IPS-NIHi11 (cell line): ENCODE measurements at regions not wholly inside any gene's neighbourhood (a gene's known extent, or its start where the extent isn't known, plus 50 kb on each side); places are given as distances from the start of the nearest gene placed in this dataset.
"Not testable (repeated sequence)": the region's sequence is repeated elsewhere in the genome, so short reads cannot be mapped to it uniquely, and the experiment has no call there.

ENCODE experiments used
- DNase-seq: peaks from one replicate; pipeline ENCODE4 v3.0.0; 2012; ENCODE audit warnings: mixed read lengths, low spot score

DNA sequence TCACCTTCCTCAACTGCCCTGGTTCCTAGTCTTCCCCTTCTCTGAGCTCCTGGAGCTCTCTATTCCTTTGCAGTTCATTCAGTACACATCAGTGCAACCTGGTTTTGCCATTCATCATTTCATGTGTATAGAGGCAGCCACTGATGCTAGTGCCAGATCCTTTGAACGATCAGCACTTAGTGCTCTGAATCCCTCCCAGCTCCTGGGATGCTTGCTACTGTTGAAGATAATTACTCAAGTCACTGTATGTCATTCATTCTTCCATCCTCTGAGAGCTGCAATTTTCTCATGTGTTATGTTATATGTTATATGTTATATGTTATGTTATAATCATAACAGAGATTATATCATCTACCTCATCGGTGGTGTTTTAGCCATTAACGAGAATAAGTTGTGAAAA is 98.5 kb upstream of the UXS1 start:
- no peak for DNase-seq

DNA sequence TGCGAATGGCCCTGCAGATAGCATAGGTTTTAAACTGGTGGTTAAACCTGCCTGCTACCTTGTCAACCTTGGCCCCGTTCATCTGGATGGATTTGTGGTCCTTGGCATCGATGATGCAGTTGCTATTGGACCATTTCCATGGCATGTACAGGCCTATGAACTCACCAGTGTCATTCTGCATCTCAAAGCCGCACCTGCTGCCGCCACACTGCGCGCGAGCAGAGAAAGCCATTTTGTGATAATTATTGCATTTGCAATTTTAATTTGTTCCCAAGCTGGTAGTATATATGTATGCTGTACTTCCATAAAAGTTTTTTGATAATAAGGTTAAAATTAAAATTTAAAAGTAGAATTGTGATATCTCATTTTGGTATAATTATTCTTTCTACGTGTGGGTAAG is 94.8 kb upstream of the UXS1 start:
- no peak for DNase-seq

DNA sequence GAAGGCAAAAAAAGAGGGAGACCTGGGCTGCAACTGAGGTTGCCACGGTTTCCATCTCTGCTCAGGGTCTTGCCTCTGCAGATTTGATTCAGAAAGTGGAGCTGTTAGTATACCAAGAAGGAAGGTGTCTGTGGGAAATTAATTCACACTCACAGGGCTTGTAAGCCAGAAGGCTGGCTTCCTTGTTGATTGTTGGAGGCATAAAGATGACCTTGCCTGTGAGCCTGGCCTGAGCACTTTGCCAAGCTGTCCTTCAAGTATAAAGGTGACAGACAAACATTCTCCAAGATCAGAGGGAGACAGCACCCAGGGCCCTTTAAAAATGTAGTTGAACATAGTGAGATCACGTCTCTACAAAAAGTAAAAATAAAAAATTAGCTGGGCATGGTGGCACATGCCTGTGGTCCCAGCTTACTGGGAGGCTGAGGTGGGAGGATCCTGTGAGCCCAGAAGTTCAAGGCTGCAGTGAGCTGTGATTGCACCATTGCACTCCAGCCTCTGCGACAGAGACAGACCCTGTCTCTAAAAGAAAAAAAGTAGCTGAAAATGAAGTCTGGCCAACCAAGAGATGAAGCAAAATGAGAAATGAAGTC is 91.2 kb upstream of the UXS1 start:
- no peak for DNase-seq

DNA sequence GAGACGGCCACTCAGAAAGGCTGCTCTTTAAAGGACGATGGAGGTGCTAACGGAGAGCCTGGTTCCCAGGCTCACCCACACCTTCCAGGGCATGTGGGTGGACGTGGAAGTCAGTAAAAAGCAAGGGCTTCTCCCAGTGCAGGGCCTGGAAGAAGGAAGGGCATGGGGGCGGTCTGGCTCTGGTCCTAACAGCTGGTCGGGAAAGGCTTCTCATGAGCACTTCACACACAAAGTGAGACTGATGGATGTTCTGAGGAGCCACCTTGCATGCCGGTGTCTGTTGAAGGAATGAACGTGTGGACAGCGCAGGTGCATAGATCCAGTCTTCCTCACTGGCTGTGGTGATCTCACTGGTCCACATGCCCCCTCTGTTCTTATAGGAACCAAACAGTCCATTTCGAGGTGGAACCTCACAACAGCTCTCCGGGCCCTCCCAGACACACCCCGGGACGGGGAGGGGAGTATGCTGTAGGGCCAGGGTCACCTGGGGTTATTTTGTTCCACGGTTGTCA is 90.6 kb upstream of the UXS1 start:
- DNase-seq: no peak

DNA sequence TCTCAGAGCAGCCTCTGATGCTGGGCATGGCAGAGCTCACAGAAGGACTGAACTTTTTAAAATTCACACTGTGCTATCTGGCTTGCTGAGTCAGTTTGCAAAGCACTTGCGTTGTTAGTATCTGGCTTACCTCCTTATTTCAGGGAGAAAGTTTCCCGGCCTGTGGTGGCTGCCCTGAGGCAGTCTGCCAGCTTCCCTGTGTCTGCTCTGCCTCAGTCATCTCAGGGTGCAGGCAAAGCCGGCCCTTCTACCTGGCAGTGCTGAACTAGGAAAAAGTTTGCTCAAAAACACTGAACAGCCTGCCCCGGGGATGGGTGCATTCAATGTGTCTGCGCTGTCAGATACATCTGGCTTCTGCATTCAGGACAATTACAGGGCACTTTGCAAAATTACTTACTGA is 90.2 kb upstream of the UXS1 start:
- DNase-seq: no peak

DNA sequence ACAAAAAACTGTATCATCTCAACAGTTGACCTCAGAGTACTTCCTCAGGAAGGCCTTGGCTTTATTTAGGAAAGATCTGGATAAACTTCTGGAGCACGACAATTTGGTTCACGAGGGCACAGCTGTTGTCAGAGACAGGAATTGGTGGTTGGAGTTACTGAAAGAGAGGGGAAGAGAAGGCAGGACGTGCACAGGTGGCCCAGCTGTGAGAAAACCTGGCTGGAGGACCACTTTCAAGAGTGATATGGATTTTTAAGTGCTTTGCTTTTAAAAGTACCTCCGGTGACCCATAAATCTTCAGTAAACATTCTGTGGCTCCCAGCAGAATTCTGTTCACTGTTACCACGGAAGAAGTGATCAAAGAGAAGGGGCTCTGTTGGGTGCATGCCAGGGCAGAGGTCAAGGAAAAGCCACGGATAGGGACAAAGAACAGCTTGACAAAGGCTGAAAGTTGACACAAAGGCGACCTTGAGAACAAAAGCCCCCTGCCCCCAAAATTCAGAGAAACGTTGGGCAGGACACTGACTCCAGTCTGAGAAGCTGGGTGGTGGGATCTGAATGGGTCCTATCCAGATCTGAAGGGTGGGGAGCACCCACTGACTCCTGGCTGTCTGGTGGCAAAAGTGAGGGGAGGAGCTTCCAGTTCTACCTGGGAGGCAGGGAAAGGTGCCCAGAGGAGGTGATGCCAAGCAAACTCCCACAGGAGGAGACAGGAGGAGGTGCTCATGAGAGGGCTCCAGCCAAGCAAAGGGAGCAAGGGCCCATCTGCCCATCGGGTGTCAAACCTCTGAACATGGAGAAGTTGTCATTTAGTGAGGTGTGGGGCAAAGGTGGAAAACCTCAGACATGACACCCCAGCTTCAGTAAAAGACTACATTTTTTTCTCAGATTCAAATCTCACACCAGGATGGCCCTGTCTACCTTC is 89.4 kb upstream of the UXS1 start:
- DNase-seq: not testable (repeated sequence)

DNA sequence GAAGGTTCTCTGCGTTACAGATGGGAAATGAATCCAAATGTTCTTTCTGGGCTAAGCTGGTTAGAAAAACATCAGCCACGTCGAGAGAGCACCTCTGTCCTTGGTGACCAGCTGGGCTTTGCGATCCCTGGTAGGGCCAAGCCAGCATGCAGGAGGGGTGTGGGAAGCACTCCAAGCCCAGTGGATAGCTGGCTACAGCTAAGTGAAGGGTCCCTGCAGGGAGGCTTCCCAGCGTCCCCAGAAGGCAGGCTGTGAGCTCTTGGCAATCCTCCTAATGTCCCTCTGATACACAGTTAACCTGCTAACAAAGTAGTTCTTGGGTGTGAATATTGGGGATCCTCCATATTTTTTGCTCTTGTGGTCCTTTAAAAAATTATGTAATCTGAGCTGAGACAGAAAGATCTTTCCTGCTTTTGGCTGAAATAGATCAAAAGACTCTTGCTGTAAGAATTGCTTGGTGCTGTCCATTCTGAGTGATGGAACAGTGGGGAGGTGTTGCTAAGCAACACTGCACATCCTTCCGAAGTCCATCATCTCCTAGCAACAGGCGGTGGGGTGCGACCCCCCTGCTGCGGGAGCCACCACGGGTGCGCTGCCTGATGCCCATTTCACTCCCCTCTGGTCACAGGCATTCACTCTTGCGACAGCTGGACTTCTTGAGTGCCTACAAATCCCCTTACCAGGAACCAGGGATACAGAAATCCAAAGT is 88.5 kb upstream of the UXS1 start:
- no peak for DNase-seq

DNA sequence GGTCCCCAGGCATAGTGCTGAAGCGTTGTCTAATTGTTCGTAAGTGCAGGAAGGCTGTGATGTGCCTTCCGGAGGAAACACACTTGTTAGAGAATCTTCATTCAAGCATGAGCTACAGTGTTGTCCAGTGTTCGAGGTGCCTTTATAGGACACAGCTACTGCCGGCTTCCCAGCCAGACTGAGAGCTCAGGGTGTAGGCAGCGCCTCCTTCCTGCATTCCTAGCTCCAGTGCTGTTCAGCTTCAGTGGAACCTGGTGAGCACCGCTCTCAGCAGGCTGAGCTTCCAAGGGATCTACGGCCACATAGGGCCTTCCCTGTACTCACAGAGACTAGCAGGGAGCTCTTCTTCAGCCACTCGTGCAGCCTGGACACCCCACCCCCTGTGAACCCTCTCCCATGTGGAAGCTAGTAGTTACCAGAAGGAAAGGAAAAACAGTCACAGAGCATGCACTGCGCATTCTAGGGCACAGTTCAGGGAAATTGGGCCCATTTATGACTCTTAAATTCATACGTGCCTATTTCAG is 87.9 kb upstream of the UXS1 start:
- DNase-seq: not testable (repeated sequence)

DNA sequence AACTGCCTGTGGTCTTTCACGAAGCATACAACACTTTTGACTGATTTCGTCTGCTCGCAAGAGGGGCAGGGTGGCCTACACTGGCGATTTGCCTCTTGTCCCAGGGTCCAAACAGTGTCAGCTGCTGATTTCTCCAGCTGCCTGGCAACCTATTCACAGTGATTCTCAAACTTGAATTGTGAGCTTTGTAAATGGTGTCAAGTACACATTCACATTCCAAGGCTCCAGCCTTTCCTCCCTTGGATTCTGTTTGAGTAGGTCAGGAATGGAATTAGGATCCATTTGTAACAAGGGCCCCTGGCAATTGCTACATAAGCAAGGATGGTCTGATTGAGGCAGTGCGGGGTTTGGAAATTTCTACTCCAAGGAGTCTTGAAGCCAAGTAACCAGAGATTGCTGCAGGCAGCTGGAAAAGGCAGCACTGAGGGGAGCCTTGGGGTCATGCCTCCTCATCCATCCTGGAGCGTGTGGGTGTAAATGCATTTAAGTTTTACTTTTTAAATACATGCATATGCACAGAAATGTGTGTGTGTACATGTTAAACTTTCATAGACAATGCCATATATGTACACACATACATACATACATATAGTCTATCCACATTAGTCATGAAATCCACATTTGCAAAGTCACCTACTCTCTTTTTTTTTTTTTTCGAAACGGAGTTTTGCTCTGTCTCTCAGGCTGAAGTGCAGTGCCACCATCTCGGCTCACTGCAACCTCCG is 86.8 kb upstream of the UXS1 start:
- no peak for DNase-seq

DNA sequence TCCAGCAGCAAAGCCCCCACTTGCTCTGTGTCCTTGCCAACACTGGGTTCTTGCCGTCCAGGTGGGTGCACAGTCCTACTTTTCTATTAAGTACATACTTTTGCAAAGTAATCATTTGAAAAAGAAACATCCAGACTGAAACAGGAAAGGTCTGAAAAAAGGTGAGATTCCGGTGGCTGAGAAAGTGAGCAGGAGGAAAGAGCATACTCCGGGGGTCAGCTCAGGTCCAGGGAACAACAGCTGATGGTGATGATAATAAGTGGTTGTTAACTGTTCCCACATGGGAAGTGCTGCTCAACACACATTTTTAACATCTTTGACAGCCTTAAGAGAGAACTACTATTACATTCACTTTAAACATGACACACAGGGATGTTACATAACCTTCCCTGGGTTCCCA is 86.1 kb upstream of the UXS1 start:
- DNase-seq: no peak

DNA sequence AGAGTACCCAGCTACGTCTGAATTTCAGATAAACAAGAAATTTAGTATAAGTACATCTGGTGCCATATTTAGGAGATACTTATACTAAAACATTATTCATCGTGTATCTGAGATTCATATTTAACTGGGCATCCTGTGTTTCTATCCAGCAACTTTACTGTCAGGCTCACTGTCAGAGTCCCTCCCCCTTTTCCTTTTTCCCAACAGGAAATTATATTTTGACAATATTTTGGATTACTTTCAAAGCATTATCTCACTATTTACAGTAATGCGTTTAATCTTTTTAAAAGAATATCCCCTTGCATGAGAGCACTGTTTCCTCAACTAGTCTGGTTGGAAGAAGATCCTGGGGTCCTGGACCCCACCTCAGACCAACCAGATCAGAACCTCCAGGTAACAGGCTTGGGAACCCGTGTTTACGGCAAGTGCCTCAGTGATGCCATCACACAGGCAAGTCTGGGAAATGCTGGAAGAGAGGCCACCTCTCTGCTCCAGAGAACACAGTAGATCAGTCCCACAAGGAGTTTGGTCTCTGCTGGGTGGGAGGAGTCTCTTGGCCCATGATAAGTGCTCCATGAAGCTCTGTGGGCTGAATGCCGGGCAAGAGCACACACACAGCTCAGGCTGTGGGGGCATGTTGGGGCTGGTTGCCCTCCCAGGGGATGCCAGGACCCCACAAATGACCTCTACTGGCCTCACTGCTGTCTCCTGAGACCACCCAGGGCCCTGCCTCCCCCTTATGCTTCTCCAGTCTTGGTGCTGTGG is 84.2 kb upstream of the UXS1 start:
- no peak for DNase-seq

DNA sequence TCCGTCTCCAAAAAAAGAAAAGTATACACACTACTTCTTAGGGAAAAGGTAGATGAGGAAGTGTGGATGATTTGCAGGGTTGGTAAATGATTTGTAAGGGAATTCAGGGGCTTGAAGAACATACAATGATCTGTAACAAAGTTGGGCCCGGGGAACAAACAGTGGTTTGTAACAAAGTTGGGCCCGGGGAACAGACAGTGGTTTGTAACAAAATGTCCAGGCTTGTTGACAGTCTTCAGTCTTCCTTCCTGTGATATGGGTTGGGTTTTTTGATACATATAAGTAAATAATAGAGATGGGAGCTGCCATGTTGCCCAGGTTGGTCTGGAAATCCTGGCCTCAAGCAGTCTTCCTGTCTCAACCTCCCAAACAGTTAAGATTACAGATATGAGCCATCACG is 83.3 kb upstream of the UXS1 start:
- no peak for DNase-seq

DNA sequence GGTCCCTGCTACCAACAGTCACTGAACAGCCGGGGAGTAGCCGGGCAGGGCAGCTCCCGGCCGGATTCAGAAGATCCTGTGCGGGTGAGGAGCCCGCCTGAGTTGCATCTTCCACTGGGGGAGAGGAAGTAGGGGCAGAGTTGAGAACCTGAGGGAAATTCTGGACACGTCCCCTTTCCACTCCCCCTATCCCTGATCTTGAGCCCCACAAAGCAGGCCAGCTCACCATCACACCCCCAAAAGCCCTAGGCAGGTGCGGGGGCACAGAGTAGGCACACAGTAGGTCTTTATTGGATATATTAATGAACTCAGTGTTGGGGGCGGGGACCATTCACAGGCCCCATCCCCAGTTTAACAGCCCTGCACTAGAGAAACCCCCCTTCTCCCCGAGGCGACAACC is 81.9 kb upstream of the UXS1 start:
- DNase-seq: no peak

DNA sequence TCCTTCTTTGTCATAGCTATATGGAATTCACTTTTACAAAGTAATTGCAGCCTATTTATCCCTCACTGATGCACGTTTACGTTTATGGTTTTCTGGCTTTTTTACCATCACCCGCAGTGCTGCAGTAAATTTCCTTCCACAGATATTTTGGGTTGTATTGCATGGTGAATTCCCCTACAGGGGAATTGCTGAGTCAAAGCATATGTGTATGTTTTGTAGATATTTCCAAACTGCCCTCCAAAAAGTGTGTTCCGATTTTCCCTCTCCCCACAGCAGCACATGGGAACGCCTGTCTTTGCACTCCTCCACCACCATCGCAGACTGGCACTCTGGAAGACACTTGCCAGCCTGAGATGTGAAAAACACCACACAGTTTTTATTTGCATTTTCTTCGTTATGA is 80.6 kb upstream of the UXS1 start:
- DNase-seq: no peak

DNA sequence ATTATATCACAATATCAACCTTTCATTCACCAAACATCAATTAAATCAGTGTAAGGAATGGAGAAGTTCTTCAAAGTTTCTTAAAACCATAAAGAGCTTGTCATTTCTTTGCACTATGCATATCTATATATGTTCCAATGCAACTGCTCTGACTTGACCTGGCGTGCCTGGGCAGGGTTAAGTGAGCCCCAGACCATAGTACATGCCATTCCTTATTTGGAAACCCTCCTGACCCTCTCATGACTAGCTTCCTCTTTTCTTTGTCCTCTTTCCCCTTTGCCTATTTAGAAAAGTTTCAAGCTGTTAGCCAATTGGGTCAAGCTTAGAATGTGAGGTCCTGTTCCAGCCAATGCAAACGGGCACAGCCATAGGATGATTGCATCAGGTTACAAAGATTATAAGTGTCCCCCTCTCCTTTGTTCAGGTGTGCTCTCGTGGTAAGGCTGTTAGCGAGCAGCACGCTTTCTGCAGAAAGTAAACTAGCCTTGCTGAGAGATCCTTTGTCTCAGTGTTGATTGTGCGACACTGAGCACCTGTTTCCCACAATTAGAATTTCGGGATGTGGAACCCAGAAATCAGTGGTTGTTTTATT is 78.2 kb upstream of the UXS1 start:
- DNase-seq: no peak

DNA sequence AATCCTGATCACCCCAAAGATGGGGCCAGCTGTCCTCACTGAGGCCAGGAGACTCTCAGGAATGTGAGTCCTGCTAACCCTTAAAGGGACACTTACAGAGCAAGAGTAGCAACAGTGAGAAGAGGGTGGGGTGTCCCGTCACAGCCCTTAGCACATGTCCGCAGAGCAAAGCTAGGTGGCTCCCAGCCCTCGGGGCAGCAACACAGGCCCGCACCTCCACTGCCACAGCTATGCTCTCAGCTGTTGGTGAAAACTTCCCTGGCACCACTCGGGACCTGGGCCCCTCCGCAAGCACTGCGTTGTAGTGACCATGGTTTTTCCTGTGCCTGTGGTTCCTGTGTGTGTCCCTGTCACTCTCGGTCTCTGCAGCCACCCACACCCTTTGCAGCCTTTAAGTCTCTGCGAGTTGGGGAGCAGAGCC is 76.4 kb upstream of the UXS1 start:
- no peak for DNase-seq

DNA sequence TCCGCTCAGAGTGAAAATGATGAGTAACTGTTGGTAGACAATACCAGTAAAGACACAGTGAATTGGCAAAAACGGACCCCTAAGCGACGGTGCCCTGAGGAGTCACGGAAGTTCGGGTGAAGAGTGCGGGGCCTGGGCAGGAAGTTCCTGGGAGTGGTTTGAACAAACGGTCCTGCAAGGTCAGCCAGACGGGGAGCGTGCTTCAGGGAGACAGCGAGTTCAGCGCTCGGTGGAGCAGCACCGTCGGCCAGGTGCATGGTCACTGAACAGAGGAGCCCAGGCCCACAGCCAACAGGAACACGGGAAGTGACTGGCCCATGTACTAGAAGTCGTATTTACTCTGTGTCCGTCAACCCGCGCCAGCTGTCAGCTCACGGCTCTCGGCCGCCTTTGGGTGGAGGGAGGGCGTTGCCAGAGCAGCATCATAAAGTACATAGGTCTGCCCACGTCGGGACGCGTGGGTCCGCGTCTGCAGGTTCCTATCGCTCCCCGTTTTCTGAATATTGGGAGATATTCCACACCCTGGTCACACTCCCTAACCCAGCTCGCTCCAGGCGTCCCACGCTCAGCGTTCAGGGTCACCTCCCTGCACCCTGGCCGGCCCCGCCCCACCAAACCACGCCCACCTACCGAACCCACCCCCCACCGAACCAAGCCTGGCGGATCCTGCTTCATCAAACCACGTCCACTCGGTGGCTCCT is 75.6 kb upstream of the UXS1 start:
- DNase-seq: peak; percentile 64

DNA sequence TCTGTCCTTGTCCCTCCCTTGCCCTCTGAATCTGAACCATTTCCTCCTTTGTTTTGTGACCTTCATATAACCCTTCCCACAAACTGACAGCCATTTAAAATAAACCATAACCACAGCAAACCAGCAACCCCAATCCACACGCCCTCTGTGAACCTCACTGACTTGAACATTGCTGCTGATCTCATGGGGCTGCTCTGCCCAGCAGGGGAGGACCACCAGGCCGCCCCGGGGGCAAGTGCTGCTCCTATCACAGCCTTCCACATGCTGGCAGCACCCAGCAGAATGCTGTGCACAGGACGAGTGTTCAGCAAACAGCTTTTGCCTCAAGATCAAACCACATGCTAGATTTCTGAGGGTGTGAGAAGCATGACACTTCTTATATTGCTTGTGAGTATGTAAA is 73.9 kb upstream of the UXS1 start:
- DNase-seq: no peak

DNA sequence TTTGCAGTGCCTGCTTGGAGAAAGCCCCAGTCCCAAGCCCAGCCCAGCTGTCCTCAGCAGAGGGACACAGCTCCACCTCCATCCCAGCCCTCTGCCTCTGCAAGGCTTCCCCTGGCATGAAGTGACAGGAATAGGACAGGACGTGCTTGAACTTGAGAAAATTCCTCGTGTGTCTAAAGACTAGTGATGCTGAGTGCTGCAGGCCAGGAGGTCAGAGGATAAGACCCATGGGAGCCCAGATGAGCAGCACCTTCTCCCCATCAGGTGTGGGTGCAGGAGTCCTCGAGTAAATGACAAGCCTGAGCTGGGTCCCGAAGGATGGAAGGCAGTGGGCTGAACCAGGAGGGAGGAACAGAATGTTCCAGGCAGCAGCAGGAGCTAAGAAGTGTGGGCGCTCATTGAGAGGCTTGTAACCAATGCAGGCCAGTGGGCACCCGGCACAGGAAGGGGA is 67.8 kb upstream of the UXS1 start:
- DNase-seq: no peak

DNA sequence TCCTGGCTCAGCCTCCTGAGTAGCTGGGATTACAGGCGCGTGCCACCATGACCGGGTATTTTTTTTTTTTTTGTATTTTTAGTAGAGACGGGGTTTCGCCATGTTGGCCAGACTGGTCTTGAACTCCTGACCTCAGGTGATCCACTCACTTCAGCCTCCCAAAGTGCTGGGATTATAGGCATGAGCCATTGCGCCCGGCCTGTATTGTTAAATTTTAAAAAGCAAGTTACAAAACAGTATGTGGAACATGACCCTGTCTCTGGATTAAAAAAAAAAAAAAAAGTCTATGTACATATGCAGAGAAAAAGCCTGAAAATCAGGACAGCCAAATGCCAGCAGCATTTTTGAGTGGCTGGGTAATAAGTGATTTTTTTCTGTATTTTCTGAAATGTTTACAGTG is 64.8 kb upstream of the UXS1 start:
- not testable (repeated sequence) for DNase-seq
